GM10248 (cell line): ENCODE measurements at regions not wholly inside any gene's neighbourhood (a gene's known extent, or its start where the extent isn't known, plus 50 kb on each side); places are given as distances from the start of the nearest gene placed in this dataset.

Experiments
- CTCF ChIA-PET: fragments of 300-600 bp; sonication (Branson Sonifier 250); formaldehyde crosslinking; extraction: SDS; loops from one replicate; lab custom pipeline; 2021; ENCODE audit warnings: antibody characterized with exemption; lab: Yijun Ruan, JAX
- POLR2A ChIA-PET: fragments of 350-650 bp; sonication (Branson Sonifier 250); formaldehyde crosslinking; extraction: SDS; loops from one replicate; lab custom pipeline; 2020; ENCODE audit warnings: antibody characterized with exemption; lab: Yijun Ruan, JAX
- DNase-seq: peaks from one replicate; pipeline ENCODE4 v3.0.0; 2012; ENCODE audit errors: extremely low spot score
- TF ChIP-seq, protein P1 (sequence below): IDR thresholded peaks from 2 replicates; pipeline ENCODE4 v1.5.1; 2012; ENCODE audit warnings: mild to moderate bottlenecking, low read depth; ENCODE audit errors: extremely low read depth, missing control alignments, control extremely low read depth

- TF ChIP-seq, protein P1, sequence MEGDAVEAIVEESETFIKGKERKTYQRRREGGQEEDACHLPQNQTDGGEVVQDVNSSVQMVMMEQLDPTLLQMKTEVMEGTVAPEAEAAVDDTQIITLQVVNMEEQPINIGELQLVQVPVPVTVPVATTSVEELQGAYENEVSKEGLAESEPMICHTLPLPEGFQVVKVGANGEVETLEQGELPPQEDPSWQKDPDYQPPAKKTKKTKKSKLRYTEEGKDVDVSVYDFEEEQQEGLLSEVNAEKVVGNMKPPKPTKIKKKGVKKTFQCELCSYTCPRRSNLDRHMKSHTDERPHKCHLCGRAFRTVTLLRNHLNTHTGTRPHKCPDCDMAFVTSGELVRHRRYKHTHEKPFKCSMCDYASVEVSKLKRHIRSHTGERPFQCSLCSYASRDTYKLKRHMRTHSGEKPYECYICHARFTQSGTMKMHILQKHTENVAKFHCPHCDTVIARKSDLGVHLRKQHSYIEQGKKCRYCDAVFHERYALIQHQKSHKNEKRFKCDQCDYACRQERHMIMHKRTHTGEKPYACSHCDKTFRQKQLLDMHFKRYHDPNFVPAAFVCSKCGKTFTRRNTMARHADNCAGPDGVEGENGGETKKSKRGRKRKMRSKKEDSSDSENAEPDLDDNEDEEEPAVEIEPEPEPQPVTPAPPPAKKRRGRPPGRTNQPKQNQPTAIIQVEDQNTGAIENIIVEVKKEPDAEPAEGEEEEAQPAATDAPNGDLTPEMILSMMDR = no peak
- ChIA-PET POLR2A (no interaction called here), CTCF (no interaction called here)
- no peak for DNase-seq
Observed at GRCh38 chr11:70845591-70846041, 406.8 kb downstream of the SHANK2 start.

- ChIA-PET POLR2A (no interaction called here), CTCF (no interaction called here)
- no peak for DNase-seq
- TF ChIP-seq, protein P1 = no peak
Observed at GRCh38 chr11:70846781-70847655, 405.4 kb downstream of the SHANK2 start.

- ChIA-PET POLR2A (no interaction called here), CTCF (interaction anchor here (1.0 kb wide), 1 partner anchor 33 kb away, joined by 3 read pairs; no protein-coding TSS in a partner anchor)
- DNase-seq = no peak
- TF ChIP-seq, protein P1 = no peak
Observed at GRCh38 chr11:70848243-70848750, 404.1 kb downstream of the SHANK2 start.

- TF ChIP-seq, protein P1 = no peak
Observed at GRCh38 chr11:70849031-70849430, 403.3 kb downstream of the SHANK2 start.

DNA sequence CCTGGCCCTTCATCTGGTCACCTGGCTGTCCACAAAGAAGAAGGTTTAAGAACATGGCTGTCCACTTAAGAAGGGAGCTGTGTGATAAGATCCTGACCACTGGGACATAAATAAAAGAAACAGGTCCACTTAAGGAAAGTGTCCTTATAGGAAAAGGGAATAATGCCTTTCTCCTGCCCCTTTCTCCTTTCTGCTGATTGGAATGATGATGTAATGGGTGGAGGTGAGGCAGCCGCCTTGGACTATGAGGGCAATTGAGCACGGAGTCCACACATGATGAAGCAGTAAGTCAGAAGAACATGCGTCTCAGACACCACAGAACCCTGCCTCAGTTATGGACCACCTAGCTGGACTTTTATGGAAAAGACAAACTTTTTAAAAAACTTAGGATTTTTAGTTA lies 401.1 kb downstream of the SHANK2 start:
- CTCF ChIA-PET = interaction anchor here (1.9 kb wide), 1 partner anchor 37 kb away, joined by 4 read pairs; no protein-coding TSS in a partner anchor
- no peak for DNase-seq
- POLR2A ChIA-PET = no interaction called here
- TF ChIP-seq, protein P1 = no peak

More at GRCh38 chr11:70849031-70849430, 403.3 kb downstream of the SHANK2 start:
- ChIA-PET POLR2A (no interaction called here), CTCF (no interaction called here)
- no peak for DNase-seq

GRCh38 chr11:70851907-70852306 lies 400.5 kb downstream of the SHANK2 start:
- ChIA-PET POLR2A (no interaction called here), CTCF (interaction anchor here (1.9 kb wide), 1 partner anchor 38 kb away, joined by 4 read pairs; no protein-coding TSS in a partner anchor)
- TF ChIP-seq, protein P1 = no peak
- DNase-seq = no peak
